ENCODE measurements at regions not wholly inside any gene's neighbourhood (a gene's known extent, or its start where the extent isn't known, plus 50 kb on each side); places are given as distances from the start of the nearest gene placed in this dataset.

GRCh38 chr13:59476366-59476765 lies 687.4 kb downstream of the DIAPH3 start:
- DNase-seq (ENCODE audit: extremely low read depth, low read depth) = no peak
- TF ChIP-seq CTCF (IDR thresholded peaks at IDR 0.05; ENCODE audit: low read depth, low read length) = no peak

- TF ChIP-seq CTCF (IDR thresholded peaks at IDR 0.05; ENCODE audit: low read depth, low read length) = peak; percentile 15
- DNase-seq (ENCODE audit: extremely low read depth, low read depth) = no peak
These were observed 686.7 kb downstream of the DIAPH3 start for GRCh38 chr13:59477011-59477410.

GRCh38 chr13:59478908-59479307 lies 684.8 kb downstream of the DIAPH3 start:
- DNase-seq (ENCODE audit: extremely low read depth, low read depth) = no peak
- TF ChIP-seq CTCF (IDR thresholded peaks at IDR 0.05; ENCODE audit: low read depth, low read length) = no peak

GRCh38 chr13:59479629-59480028 lies 684.1 kb downstream of the DIAPH3 start:
- DNase-seq (ENCODE audit: extremely low read depth, low read depth) = no peak
- no peak for TF ChIP-seq CTCF (IDR thresholded peaks at IDR 0.05; ENCODE audit: low read depth, low read length)

- no peak for DNase-seq (ENCODE audit: extremely low read depth, low read depth)
- TF ChIP-seq CTCF (IDR thresholded peaks at IDR 0.05; ENCODE audit: low read depth, low read length) = no peak
These were observed 683.1 kb downstream of the DIAPH3 start for GRCh38 chr13:59480396-59481259.

GRCh38 chr13:59483501-59484145 lies 680.1 kb downstream of the DIAPH3 start:
- TF ChIP-seq CTCF (IDR thresholded peaks at IDR 0.05; ENCODE audit: low read depth, low read length) = no peak
- no peak for DNase-seq (ENCODE audit: extremely low read depth, low read depth)

- DNase-seq (ENCODE audit: extremely low read depth, low read depth) = no peak
- TF ChIP-seq CTCF (IDR thresholded peaks at IDR 0.05; ENCODE audit: low read depth, low read length) = no peak
These were observed 675.8 kb downstream of the DIAPH3 start for GRCh38 chr13:59487883-59488282.

All from AG09319 (cell line).